Gastroesophageal sphincter (tissue), 4 donors: ENCODE measurements at regions not wholly inside any gene's neighbourhood (a gene's known extent, or its start where the extent isn't known, plus 50 kb on each side); places are given as distances from the start of the nearest gene placed in this dataset.

Experiments used
- ATAC-seq: fragments of 150-250 bp; one replicate; pipeline ENCODE4 v1.9.1; 2016; ENCODE audit warnings: mild to moderate bottlenecking, moderate library complexity
- H3K27ac ChIP-seq, 4 donors: fragments of 200-600 bp; sonication (generic) in 3 of 4; 1 replicate in 3 of 4; 2 replicates in 1 of 4; pipeline ENCODE4 v1.5.1; 2016 to 2019
- H3K27me3 ChIP-seq: fragments of 200-600 bp; sonication (generic); one replicate; pipeline ENCODE4 v1.5.1; 2019
- H3K36me3 ChIP-seq, 2 donors: fragments of 200-600 bp; sonication (generic); one replicate each; pipeline ENCODE4 v1.5.1; 2019; ENCODE audit warnings: control low read depth in 1 of 2
- H3K4me1 ChIP-seq, 3 donors: fragments of 200-600 bp; sonication (generic); 1 replicate in 2 of 3; 2 replicates in 1 of 3; pipeline ENCODE4 v1.5.1; 2016 to 2019; ENCODE audit warnings: control low read depth in 2 of 3
- H3K4me3 ChIP-seq, 2 donors: fragments of 200-600 bp; sonication (generic); one replicate each; pipeline ENCODE4 v1.5.1; 2019; ENCODE audit warnings: mild to moderate bottlenecking in 1 of 2, moderate library complexity in 1 of 2
- H3K9me3 ChIP-seq, 3 donors: fragments of 200-600 bp; sonication (generic); one replicate each; pipeline ENCODE4 v1.5.1; 2017 to 2019; ENCODE audit warnings: control low read depth in 2 of 3
- CTCF ChIP-seq, 4 experiments: fragments of 200-600 bp in 2 of 4; fragments of 450-650 bp in 2 of 4; sonication (generic) in 1 of 4; IDR thresholded peaks; one replicate each; pipeline ENCODE4 v1.5.1; 2017 to 2019; ENCODE audit warnings: antibody characterized with exemption in 4 of 4, mild to moderate bottlenecking in 2 of 4, moderate library complexity in 2 of 4
- EP300 ChIP-seq: sonication (generic); formaldehyde crosslinking; IDR thresholded peaks from one replicate; pipeline ENCODE4 v1.6.1; 2017; ENCODE audit warnings: antibody characterized with exemption, mild to moderate bottlenecking
- POLR2A ChIP-seq, 2 donors: fragments of 450-650 bp; IDR thresholded peaks; one replicate each; pipeline ENCODE4 v1.6.1; 2017; ENCODE audit warnings: antibody characterized with exemption in 2 of 2, mild to moderate bottlenecking in 2 of 2, moderate library complexity in 1 of 2
- POLR2AphosphoS5 ChIP-seq: sonication (generic); formaldehyde crosslinking; IDR thresholded peaks from one replicate; pipeline ENCODE4 v1.6.1; 2017; ENCODE audit warnings: antibody characterized with exemption
- WGBS, 2 donors: methylation state at CpG; one replicate each; pipeline ENCODE4 v1.1.5; 2018; ENCODE audit warnings: low coverage in 1 of 2; 5-methylcytosine and 5-hydroxymethylcytosine counted together

GRCh38 chr2:82120115-82120514, 1815.6 kb upstream of the LRRTM1 start:
- H3K9me3 ChIP-seq = no peaks in the 10 kb centered on the region
- 69 to 80% methylated on average over 2 of the region's 2 CpGs for WGBS, 2 donors
- no peak overlapping the region for H3K27ac ChIP-seq
- ATAC-seq = no peak
- H3K27me3 ChIP-seq = no peaks in the 10 kb centered on the region
- H3K4me3 ChIP-seq = no peak overlapping the region
- no peak for TF ChIP-seq POLR2AphosphoS5
- no peak for TF ChIP-seq EP300
- TF ChIP-seq POLR2A (IDR thresholded peaks at IDR 0.05) = no peak
- no peak for TF ChIP-seq CTCF (IDR thresholded peaks at IDR 0.05)
- peaks cover 0 to 8% (median 0%) of the 10 kb centered on the region in 3 donors for H3K4me1 ChIP-seq
- H3K36me3 ChIP-seq = no peaks in the 10 kb centered on the region

- WGBS, 2 donors = 100% methylated on average over 3 of the region's 3 CpGs; no CpG with 5 or more reads in 1 of the 2 donors
- Histone ChIP-seq H3K27me3 (no peaks in the 10 kb centered on the region), H3K9me3 (peaks cover 0 to 10% (median 0%) of the 10 kb centered on the region in 3 donors), H3K36me3 (no peaks in the 10 kb centered on the region), H3K27ac (no peak overlapping the region), H3K4me1 (no peaks in the 10 kb centered on the region), H3K4me3 (no peak overlapping the region)
- no peak for TF ChIP-seq POLR2A (IDR thresholded peaks at IDR 0.05)
- no peak for TF ChIP-seq EP300
- no peak for TF ChIP-seq POLR2AphosphoS5
- no peak for TF ChIP-seq CTCF (IDR thresholded peaks at IDR 0.05)
- no peak for ATAC-seq
Observed at GRCh38 chr2:82109418-82109817, 1804.9 kb upstream of the LRRTM1 start.

- H3K9me3 ChIP-seq = no peaks in the 10 kb centered on the region
- H3K36me3 ChIP-seq = no peaks in the 10 kb centered on the region
- no peak overlapping the region for H3K4me3 ChIP-seq
- WGBS, 2 donors = 20 to 25% methylated on average over 1 of the region's 1 CpG
- H3K27ac ChIP-seq = no peak overlapping the region
- TF ChIP-seq CTCF (IDR thresholded peaks at IDR 0.05) = no peak
- TF ChIP-seq EP300 = no peak
- no peak for TF ChIP-seq POLR2A (IDR thresholded peaks at IDR 0.05)
- no peak for TF ChIP-seq POLR2AphosphoS5
- no peaks in the 10 kb centered on the region for H3K27me3 ChIP-seq
- H3K4me1 ChIP-seq = no peaks in the 10 kb centered on the region
- no peak for ATAC-seq
Observed at GRCh38 chr2:82098617-82099016, 1794.1 kb upstream of the LRRTM1 start.

- no peak for ATAC-seq
- H3K9me3 ChIP-seq = peaks cover 0 to 4% (median 0%) of the 10 kb centered on the region in 3 donors
- H3K36me3 ChIP-seq = no peaks in the 10 kb centered on the region
- no peaks in the 10 kb centered on the region for H3K27me3 ChIP-seq
- 29 to 66% methylated on average over 6 of the region's 6 CpGs for whole genome bisulfite sequencing, 2 donors
- H3K4me3 ChIP-seq = no peak overlapping the region
- no peaks in the 10 kb centered on the region for H3K4me1 ChIP-seq
- H3K27ac ChIP-seq = no peak overlapping the region
- TF ChIP-seq POLR2A (IDR thresholded peaks at IDR 0.05) (no peak), CTCF (IDR thresholded peaks at IDR 0.05) (no peak), POLR2AphosphoS5 (no peak), EP300 (no peak)
Observed at GRCh38 chr2:82089518-82089917, 1785.0 kb upstream of the LRRTM1 start.

- Histone ChIP-seq H3K4me3 (no peak overlapping the region), H3K9me3 (peaks cover 0 to 4% (median 0%) of the 10 kb centered on the region in 3 donors), H3K4me1 (no peaks in the 10 kb centered on the region), H3K36me3 (no peaks in the 10 kb centered on the region), H3K27me3 (no peaks in the 10 kb centered on the region), H3K27ac (no peak overlapping the region)
- TF ChIP-seq POLR2AphosphoS5 (no peak), POLR2A (IDR thresholded peaks at IDR 0.05) (no peak), CTCF (IDR thresholded peaks at IDR 0.05) (no peak), EP300 (no peak)
- WGBS, 2 donors = 73 to 88% methylated on average over 1 of the region's 1 CpG
- ATAC-seq = no peak
Observed at GRCh38 chr2:82084679-82085392, 1780.3 kb upstream of the LRRTM1 start.
